Fibroblast of pulmonary artery (primary cell): ENCODE measurements at regions not wholly inside any gene's neighbourhood (a gene's known extent, or its start where the extent isn't known, plus 50 kb on each side); places are given as distances from the start of the nearest gene placed in this dataset.

Source experiments
- DNase-seq: peaks from one replicate; pipeline ENCODE4 v3.0.0-alpha.2; 2010; ENCODE audit warnings: low read depth
- H3K4me3 ChIP-seq: replicated peaks from 2 replicates; pipeline ENCODE4 v1.5.1; 2011; ENCODE audit warnings: low read depth, mild to moderate bottlenecking, control low read depth, low read length, moderate library complexity
- CTCF ChIP-seq: IDR thresholded peaks from 2 replicates; pipeline ENCODE4 v1.5.1; 2011; ENCODE audit warnings: mild to moderate bottlenecking, control low read depth, low read length, inconsistent platforms; ENCODE audit errors: missing control alignments

DNA sequence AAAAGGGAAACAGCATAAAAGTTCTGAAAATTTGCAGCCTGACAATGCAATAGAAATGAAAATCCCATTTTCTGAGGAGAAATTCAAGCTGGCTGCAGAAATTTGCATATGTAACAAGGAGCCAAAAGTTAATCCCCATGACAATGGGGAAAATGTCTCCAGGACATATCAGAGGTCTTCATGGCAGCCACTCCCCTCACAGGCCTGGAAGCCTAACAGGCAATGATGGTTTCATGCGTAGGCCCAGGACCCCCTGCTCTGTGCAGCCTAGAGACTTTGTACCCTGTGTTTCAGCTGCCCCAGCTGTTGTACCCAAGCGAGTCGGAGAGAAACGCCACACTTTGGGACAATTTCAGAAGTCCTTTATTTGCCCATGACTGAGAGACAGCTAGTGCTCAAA lies 701.3 kb upstream of the KLHL1 start:
- no peak for DNase-seq
- no peak overlapping the region for H3K4me3 ChIP-seq
- TF ChIP-seq CTCF = no peak

DNA sequence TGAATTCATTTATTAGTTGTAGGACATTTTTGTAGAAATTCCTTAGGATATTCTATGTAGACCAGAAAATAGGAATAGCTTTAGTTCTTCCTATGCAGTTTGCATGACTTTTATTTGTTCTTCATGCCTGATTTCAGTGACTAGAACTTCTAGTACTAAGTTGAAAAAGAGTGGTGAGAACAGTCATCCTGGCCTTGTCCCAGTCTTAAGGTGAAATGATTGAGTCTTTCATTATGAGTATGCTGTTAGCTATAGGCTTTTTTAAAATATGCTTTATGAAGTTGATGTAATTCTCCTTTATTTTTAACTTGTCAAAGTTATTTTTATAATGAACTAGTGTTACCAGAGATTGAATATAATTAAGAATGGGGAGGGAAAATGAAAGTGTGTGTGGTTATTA lies 690.1 kb upstream of the KLHL1 start:
- no peak overlapping the region for H3K4me3 ChIP-seq
- DNase-seq = no peak
- TF ChIP-seq CTCF = no peak

DNA sequence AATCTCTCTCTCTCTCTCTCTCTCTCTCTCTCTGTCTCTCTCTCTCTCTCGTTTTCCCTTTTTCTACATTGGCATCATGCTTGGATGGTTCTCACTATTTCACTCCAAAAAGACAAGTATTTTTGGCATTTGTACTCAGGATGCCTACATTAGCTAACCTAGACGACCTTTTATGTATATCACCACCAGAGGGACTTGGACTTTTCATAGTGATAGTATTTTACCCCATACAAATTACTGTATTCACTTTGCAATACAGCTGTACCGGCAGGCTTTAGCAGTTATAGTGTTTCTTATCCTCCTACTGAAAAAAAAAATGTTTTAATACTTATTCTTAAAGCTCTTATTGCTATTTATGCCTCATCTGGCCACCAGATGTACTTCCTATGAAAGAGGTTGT lies 687.2 kb upstream of the KLHL1 start:
- no peak overlapping the region for H3K4me3 ChIP-seq
- DNase-seq = no peak
- TF ChIP-seq CTCF = no peak

- no peak for DNase-seq
- no peak overlapping the region for H3K4me3 ChIP-seq
- TF ChIP-seq CTCF = no peak
These were observed 683.9 kb upstream of the KLHL1 start for GRCh38 chr13:70792121-70792520.

DNA sequence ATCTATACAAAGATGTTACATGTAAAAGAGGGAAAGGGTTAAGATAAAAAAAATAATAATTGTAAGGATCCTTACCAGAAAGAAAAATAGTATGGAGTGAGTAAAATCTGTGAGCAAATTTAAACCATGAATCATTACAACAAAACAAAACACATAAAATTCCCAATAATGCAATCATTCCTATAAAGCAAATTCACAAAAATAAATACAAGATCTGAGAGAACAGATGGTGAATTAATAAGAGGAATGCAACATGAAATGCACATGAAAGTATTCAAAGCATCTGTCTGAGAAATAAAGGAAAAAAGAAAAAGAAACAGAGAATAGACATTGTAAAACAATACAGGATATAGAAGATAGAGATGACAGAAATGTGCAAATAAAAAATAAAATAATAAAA lies 681.5 kb upstream of the KLHL1 start:
- no peak overlapping the region for H3K4me3 ChIP-seq
- no peak for DNase-seq
- no peak for TF ChIP-seq CTCF

GRCh38 chr13:70788074-70788473 lies 679.8 kb upstream of the KLHL1 start:
- DNase-seq = no peak
- no peak for TF ChIP-seq CTCF
- H3K4me3 ChIP-seq = no peak overlapping the region

DNA sequence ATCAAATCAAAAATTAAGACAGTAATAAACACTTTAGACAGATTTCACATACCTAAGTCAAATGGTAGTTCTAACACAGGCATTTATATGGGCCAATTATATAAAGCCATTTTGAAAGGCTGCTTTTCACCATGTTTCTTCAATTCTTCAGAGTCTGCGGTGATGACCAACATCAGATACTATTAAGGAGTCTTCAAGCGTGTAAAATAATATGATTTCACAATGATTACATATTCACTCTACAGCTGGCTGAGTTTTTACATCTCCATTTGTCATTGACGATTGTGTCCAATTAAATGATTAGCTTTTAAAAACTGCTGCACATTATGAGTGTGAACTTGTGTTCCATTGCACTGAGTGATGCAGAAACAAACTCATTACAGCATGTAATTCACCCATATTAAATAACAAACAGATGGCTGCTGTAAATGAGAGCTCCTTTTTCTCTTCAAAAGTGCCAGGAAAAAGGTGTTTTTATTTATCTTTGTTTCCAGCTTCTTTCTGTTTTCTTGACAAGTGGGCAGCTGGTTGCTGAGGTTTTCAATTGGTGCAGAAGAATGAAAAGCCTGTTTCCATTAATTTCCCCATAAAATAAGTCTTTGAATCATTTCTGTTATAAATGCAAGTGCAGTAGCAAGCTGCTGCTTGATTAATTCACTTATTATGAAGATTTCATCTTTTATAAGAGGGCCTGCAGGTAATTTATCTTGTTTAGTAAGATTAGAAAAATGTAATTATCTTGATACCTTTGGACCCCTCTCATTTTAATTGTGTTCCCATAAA lies 676.1 kb upstream of the KLHL1 start:
- no peak for DNase-seq
- TF ChIP-seq CTCF = no peak
- H3K4me3 ChIP-seq = no peak overlapping the region
